ENCODE measurements at regions not wholly inside any gene's neighbourhood (a gene's known extent, or its start where the extent isn't known, plus 50 kb on each side); places are given as distances from the start of the nearest gene placed in this dataset.

GRCh38 chr2:65746931-65747675 lies 314.7 kb upstream of the SPRED2 start:
- Histone ChIP-seq H3K9me3 (ENCODE audit: insufficient read depth, low read depth, low read length) (no peaks in the 10 kb centered on the region), H3K4me3 (ENCODE audit: low read length, poor library complexity, severe bottlenecking) (no peak overlapping the region), H3K79me2 (ENCODE audit: insufficient read depth, low read length) (no peaks in the 10 kb centered on the region), H3K27me3 (ENCODE audit: insufficient read depth, low read length, poor library complexity, severe bottlenecking) (no peaks in the 10 kb centered on the region), H3K4me1 (ENCODE audit: insufficient read depth, low read length, poor library complexity, severe bottlenecking) (no peaks in the 10 kb centered on the region), H3K9ac (ENCODE audit: low read depth, low read length, poor library complexity, severe bottlenecking) (no peak overlapping the region), H2AFZ (ENCODE audit: low read length) (no peak overlapping the region), H3K9me2 (replicated peaks; ENCODE audit: low read depth, low read length) (no peaks in the 10 kb centered on the region), H3K4me2 (ENCODE audit: low read depth, low read length, poor library complexity, severe bottlenecking) (no peak overlapping the region), H4K20me1 (ENCODE audit: insufficient read depth, low read length, poor library complexity, severe bottlenecking) (no peaks in the 10 kb centered on the region), H3F3A (ENCODE audit: low read depth) (no peaks in the 10 kb centered on the region), H3K36me3 (ENCODE audit: insufficient read depth, low read length) (no peaks in the 10 kb centered on the region)
- TF ChIP-seq CTCF (conservative IDR thresholded peaks at IDR 0.05; ENCODE audit: low read length) (no peak), EZH2phosphoT487 (IDR thresholded peaks at IDR 0.05; ENCODE audit: borderline replicate concordance) (no peak)

GRCh38 chr2:65744477-65745200 lies 312.2 kb upstream of the SPRED2 start:
- Histone ChIP-seq H3K36me3 (ENCODE audit: insufficient read depth, low read length) (no peaks in the 10 kb centered on the region), H4K20me1 (ENCODE audit: insufficient read depth, low read length, poor library complexity, severe bottlenecking) (no peaks in the 10 kb centered on the region), H3K9me3 (ENCODE audit: insufficient read depth, low read depth, low read length) (no peaks in the 10 kb centered on the region), H3K4me3 (ENCODE audit: low read length, poor library complexity, severe bottlenecking) (no peak overlapping the region), H3K27me3 (ENCODE audit: insufficient read depth, low read length, poor library complexity, severe bottlenecking) (no peaks in the 10 kb centered on the region), H3K79me2 (ENCODE audit: insufficient read depth, low read length) (no peaks in the 10 kb centered on the region), H3K4me2 (ENCODE audit: low read depth, low read length, poor library complexity, severe bottlenecking) (no peak overlapping the region), H3F3A (ENCODE audit: low read depth) (no peaks in the 10 kb centered on the region), H2AFZ (ENCODE audit: low read length) (no peak overlapping the region), H3K4me1 (ENCODE audit: insufficient read depth, low read length, poor library complexity, severe bottlenecking) (no peaks in the 10 kb centered on the region), H3K9ac (ENCODE audit: low read depth, low read length, poor library complexity, severe bottlenecking) (no peak overlapping the region), H3K9me2 (replicated peaks; ENCODE audit: low read depth, low read length) (no peaks in the 10 kb centered on the region)
- TF ChIP-seq CTCF (conservative IDR thresholded peaks at IDR 0.05; ENCODE audit: low read length) (no peak), EZH2phosphoT487 (IDR thresholded peaks at IDR 0.05; ENCODE audit: borderline replicate concordance) (no peak)

- Histone ChIP-seq H3K4me2 (ENCODE audit: low read depth, low read length, poor library complexity, severe bottlenecking) (no peak overlapping the region), H3K79me2 (ENCODE audit: insufficient read depth, low read length) (no peaks in the 10 kb centered on the region), H3K4me3 (ENCODE audit: low read length, poor library complexity, severe bottlenecking) (no peak overlapping the region), H3K9me2 (replicated peaks; ENCODE audit: low read depth, low read length) (no peaks in the 10 kb centered on the region), H4K20me1 (ENCODE audit: insufficient read depth, low read length, poor library complexity, severe bottlenecking) (no peaks in the 10 kb centered on the region), H3K9ac (ENCODE audit: low read depth, low read length, poor library complexity, severe bottlenecking) (no peak overlapping the region), H3K9me3 (ENCODE audit: insufficient read depth, low read depth, low read length) (no peaks in the 10 kb centered on the region), H3K36me3 (ENCODE audit: insufficient read depth, low read length) (no peaks in the 10 kb centered on the region), H3F3A (ENCODE audit: low read depth) (no peaks in the 10 kb centered on the region), H3K4me1 (ENCODE audit: insufficient read depth, low read length, poor library complexity, severe bottlenecking) (no peaks in the 10 kb centered on the region), H2AFZ (ENCODE audit: low read length) (no peak overlapping the region), H3K27me3 (ENCODE audit: insufficient read depth, low read length, poor library complexity, severe bottlenecking) (no peaks in the 10 kb centered on the region)
- TF ChIP-seq CTCF (conservative IDR thresholded peaks at IDR 0.05; ENCODE audit: low read length) = no peak
- no peak for TF ChIP-seq EZH2phosphoT487 (IDR thresholded peaks at IDR 0.05; ENCODE audit: borderline replicate concordance)
Observed at GRCh38 chr2:65742977-65743376, 310.6 kb upstream of the SPRED2 start.

All from Loucy (cell line).